ENCODE measurements at regions not wholly inside any gene's neighbourhood (a gene's known extent, or its start where the extent isn't known, plus 50 kb on each side); places are given as distances from the start of the nearest gene placed in this dataset.

- Histone ChIP-seq H3K27ac (no peak overlapping the region), H3K36me3 (no peaks in the 10 kb centered on the region), H3K4me1 (no peaks in the 10 kb centered on the region), H3K27me3 (no peaks in the 10 kb centered on the region), H3K9me3 (no peaks in the 10 kb centered on the region), H3K4me3 (no peak overlapping the region)
- no peak for DNase-seq
- TF ChIP-seq CTCF (IDR thresholded peaks at IDR 0.05) (no peak), POLR2A (IDR thresholded peaks at IDR 0.05) (no peak)
- intact Hi-C loops (cut with DNase I; ENCODE audit: low total_unique reads): loop anchor here (10.0 kb wide), 1 partner anchor 1289 kb away; no protein-coding TSS in a partner anchor
These were observed 324.9 kb downstream of the PAX3 start for GRCh38 chr2:221973902-221974301.

GRCh38 chr2:221973502-221973901 is 325.3 kb downstream of the PAX3 start:
- TF ChIP-seq CTCF (IDR thresholded peaks at IDR 0.05) (no peak), POLR2A (IDR thresholded peaks at IDR 0.05) (no peak)
- intact Hi-C loops (cut with DNase I; ENCODE audit: low total_unique reads): loop anchor here (10.0 kb wide), 1 partner anchor 1289 kb away; no protein-coding TSS in a partner anchor
- no peaks in the 10 kb centered on the region for H3K9me3 ChIP-seq

GRCh38 chr2:221972813-221973478 is 325.9 kb downstream of the PAX3 start:
- no peak for DNase-seq
- no peaks in the 10 kb centered on the region for H3K36me3 ChIP-seq
- no peaks in the 10 kb centered on the region for H3K9me3 ChIP-seq
- no peaks in the 10 kb centered on the region for H3K27me3 ChIP-seq
- intact Hi-C loops (cut with DNase I; ENCODE audit: low total_unique reads): loop anchor here (10.0 kb wide), 1 partner anchor 1288 kb away; no protein-coding TSS in a partner anchor
- no peak overlapping the region for H3K4me3 ChIP-seq
- no peak overlapping the region for H3K27ac ChIP-seq
- H3K4me1 ChIP-seq: no peaks in the 10 kb centered on the region
- TF ChIP-seq POLR2A (IDR thresholded peaks at IDR 0.05) (no peak), CTCF (IDR thresholded peaks at IDR 0.05) (no peak)

More at GRCh38 chr2:221973502-221973901, 325.3 kb downstream of the PAX3 start:
- no peak overlapping the region for H3K4me3 ChIP-seq
- no peaks in the 10 kb centered on the region for H3K4me1 ChIP-seq
- DNase-seq: no peak
- no peaks in the 10 kb centered on the region for H3K36me3 ChIP-seq
- H3K27ac ChIP-seq: no peak overlapping the region
- no peaks in the 10 kb centered on the region for H3K27me3 ChIP-seq

- Histone ChIP-seq H3K27me3 (no peaks in the 10 kb centered on the region), H3K36me3 (no peaks in the 10 kb centered on the region), H3K9me3 (no peaks in the 10 kb centered on the region), H3K27ac (no peak overlapping the region), H3K4me3 (no peak overlapping the region), H3K4me1 (no peaks in the 10 kb centered on the region)
- intact Hi-C loops (cut with DNase I; ENCODE audit: low total_unique reads): loop anchor here (10.0 kb wide), 1 partner anchor 1286 kb away; no protein-coding TSS in a partner anchor
- TF ChIP-seq POLR2A (IDR thresholded peaks at IDR 0.05): no peak
- DNase-seq: no peak
These were observed 328.4 kb downstream of the PAX3 start for GRCh38 chr2:221970389-221970788.

- no peak overlapping the region for H3K27ac ChIP-seq
- H3K36me3 ChIP-seq: no peaks in the 10 kb centered on the region
- intact Hi-C loops (cut with DNase I; ENCODE audit: low total_unique reads): loop anchor here (10.0 kb wide), 1 partner anchor 1285 kb away; no protein-coding TSS in a partner anchor
- H3K9me3 ChIP-seq: no peaks in the 10 kb centered on the region
- H3K27me3 ChIP-seq: no peaks in the 10 kb centered on the region
- no peaks in the 10 kb centered on the region for H3K4me1 ChIP-seq
- TF ChIP-seq POLR2A (IDR thresholded peaks at IDR 0.05): no peak
- TF ChIP-seq CTCF (IDR thresholded peaks at IDR 0.05): no peak
- no peak for DNase-seq
- H3K4me3 ChIP-seq: no peak overlapping the region
These were observed 329.0 kb downstream of the PAX3 start for GRCh38 chr2:221969830-221970144.

All from uterus (tissue), 3 donors.